Stimulated activated CD4-positive, alpha-beta T cell treated with anti-CD3 and anti-CD28 coated beads, Interleukin-15, amount 100 ng/mL, for 48 hours (primary cell): ENCODE measurements at regions not wholly inside any gene's neighbourhood (a gene's known extent, or its start where the extent isn't known, plus 50 kb on each side); places are given as distances from the start of the nearest gene placed in this dataset.
"Not testable (repeated sequence)": the region's sequence is repeated elsewhere in the genome, so short reads cannot be mapped to it uniquely, and the experiment has no call there.

Experiments used
- DNase-seq, 2 donors: peaks; one replicate each; pipeline ENCODE4 v3.0.0-alpha.2; 2020; ENCODE audit warnings: low read depth in 2 of 2

- no peak for DNase-seq
Measured at GRCh38 chr1:172754609-172755008, 95.7 kb downstream of the FASLG start.

- DNase-seq: no peak
Measured at GRCh38 chr1:172755099-172755498, 96.2 kb downstream of the FASLG start.

- DNase-seq: no peak
Measured at GRCh38 chr1:172756024-172756423, 97.1 kb downstream of the FASLG start.

- DNase-seq: no peak
Measured at GRCh38 chr1:172758259-172758658, 99.4 kb downstream of the FASLG start.

- DNase-seq: no peak
Measured at GRCh38 chr1:172760121-172760520, 101.2 kb downstream of the FASLG start.

- DNase-seq: no peak
Measured at GRCh38 chr1:172761581-172762486, 102.9 kb downstream of the FASLG start.

GRCh38 chr1:172763057-172763456 is 104.2 kb downstream of the FASLG start:
- DNase-seq: no peak

- peak in 1 of 2 donors; percentile 13 for DNase-seq
Measured at GRCh38 chr1:172764378-172764777, 105.5 kb downstream of the FASLG start.

GRCh38 chr1:172766462-172766861 is 107.6 kb downstream of the FASLG start:
- DNase-seq: no peak

- DNase-seq: no peak
Measured at GRCh38 chr1:172770071-172770470, 111.2 kb downstream of the FASLG start.

- no peak for DNase-seq
Measured at GRCh38 chr1:172774561-172774960, 115.7 kb downstream of the FASLG start.

- no peak for DNase-seq
Measured at GRCh38 chr1:172775606-172776005, 116.7 kb downstream of the FASLG start.

- DNase-seq: no peak
Measured at GRCh38 chr1:172776071-172776470, 117.2 kb downstream of the FASLG start.

GRCh38 chr1:172777767-172778166 is 118.9 kb downstream of the FASLG start:
- no peak for DNase-seq

- no peak for DNase-seq
Measured at GRCh38 chr1:172778456-172779455, 119.9 kb downstream of the FASLG start.

- DNase-seq: no peak
Measured at GRCh38 chr1:172779491-172779890, 120.6 kb downstream of the FASLG start.

GRCh38 chr1:172781513-172782140 is 122.7 kb downstream of the FASLG start:
- DNase-seq: no peak

- DNase-seq: no peak
Measured at GRCh38 chr1:172789840-172790239, 130.9 kb downstream of the FASLG start.

GRCh38 chr1:172790245-172790644 is 131.3 kb downstream of the FASLG start:
- no peak for DNase-seq

- no peak for DNase-seq
Measured at GRCh38 chr1:172793823-172794222, 134.9 kb downstream of the FASLG start.

- DNase-seq: no peak
Measured at GRCh38 chr1:172795741-172796140, 136.8 kb downstream of the FASLG start.

GRCh38 chr1:172799804-172800203 is 140.9 kb downstream of the FASLG start:
- DNase-seq: not testable (repeated sequence)
